GM23338 (cell line): ENCODE measurements at regions not wholly inside any gene's neighbourhood (a gene's known extent, or its start where the extent isn't known, plus 50 kb on each side); places are given as distances from the start of the nearest gene placed in this dataset.

Source experiments
- CREB1 ChIP-seq: fragments of 250-450 bp; sonication (Bioruptor Pico); IDR thresholded peaks from 2 replicates; pipeline ENCODE4 v1.5.0; 2020; ENCODE audit warnings: low read depth, mild to moderate bottlenecking, moderate library complexity
- CTCF ChIP-seq, 2 experiments: fragments of 200-600 bp in 1 of 2; sonication (generic) in 1 of 2; conservative IDR thresholded peaks; 2 replicates each; pipeline versions ENCODE4 v1.5.1 to v1.6.1; 2016 to 2017; ENCODE audit warnings: antibody characterized with exemption in 2 of 2, low read depth in 2 of 2, mild to moderate bottlenecking in 2 of 2, moderate library complexity in 1 of 2
- ETS1 ChIP-seq: IDR thresholded peaks from 2 replicates; pipeline ENCODE4 v1.6.1; 2016; ENCODE audit warnings: antibody characterized with exemption
- EZH2 ChIP-seq: fragments of 200-600 bp; sonication (generic); IDR thresholded peaks from one replicate; pipeline ENCODE4 v1.8.0; 2017; ENCODE audit warnings: antibody characterized with exemption, mild to moderate bottlenecking, low read depth; ENCODE audit not compliant: unreplicated experiment
- EZH2phosphoT487 ChIP-seq: fragments of 200-600 bp; sonication (generic); IDR thresholded peaks from one replicate; pipeline ENCODE4 v1.8.1; 2018; ENCODE audit warnings: antibody characterized with exemption; ENCODE audit not compliant: unreplicated experiment
- JUNB ChIP-seq: IDR thresholded peaks from one replicate; pipeline ENCODE4 v1.6.1; 2016; ENCODE audit warnings: antibody characterized with exemption; ENCODE audit not compliant: unreplicated experiment
- NANOG ChIP-seq: IDR thresholded peaks from 2 replicates; pipeline ENCODE4 v1.6.1; 2016; ENCODE audit warnings: antibody characterized with exemption, borderline replicate concordance
- POLR2AphosphoS5 ChIP-seq: IDR thresholded peaks from 2 replicates; pipeline ENCODE4 v1.6.1; 2016; ENCODE audit warnings: antibody characterized with exemption, low read depth
- REST ChIP-seq: IDR thresholded peaks from one replicate; pipeline ENCODE4 v1.6.1; 2018; ENCODE audit warnings: antibody characterized with exemption; ENCODE audit not compliant: unreplicated experiment
- STAT1 ChIP-seq: IDR thresholded peaks from one replicate; pipeline ENCODE4 v1.6.1; 2016; ENCODE audit warnings: antibody characterized with exemption; ENCODE audit not compliant: unreplicated experiment
- ZNF114 ChIP-seq: fragments of 250-450 bp; sonication (Bioruptor Pico); IDR thresholded peaks from 2 replicates; pipeline ENCODE4 v1.5.0; 2020; ENCODE audit warnings: mild to moderate bottlenecking, moderate library complexity
- ZNF331 ChIP-seq: fragments of 250-450 bp; sonication (Bioruptor Pico); IDR thresholded peaks from 2 replicates; pipeline ENCODE4 v1.5.0; 2020; ENCODE audit warnings: low read depth, mild to moderate bottlenecking, moderate library complexity

GRCh38 chr1:214842856-214843255 lies 239.7 kb upstream of the KCNK2 start:
- TF ChIP-seq CTCF (conservative IDR thresholded peaks at IDR 0.05; ENCODE audit: low read depth in 2 of 2) (no peak), POLR2AphosphoS5 (no peak), JUNB (no peak), ZNF114 (CRISPR knock-in tag) (no peak), EZH2 (no peak), ZNF331 (no peak), CREB1 (CRISPR knock-in tag) (no peak), REST (no peak), EZH2phosphoT487 (no peak), NANOG (no peak), STAT1 (no peak), ETS1 (no peak)
